HL-60 (cell line): ENCODE measurements at regions not wholly inside any gene's neighbourhood (a gene's known extent, or its start where the extent isn't known, plus 50 kb on each side); places are given as distances from the start of the nearest gene placed in this dataset.

Source experiments
- SPI1 ChIP-seq: IDR thresholded peaks from 2 replicates; pipeline ENCODE4 v1.6.1; 2012; ENCODE audit warnings: low read depth, mild to moderate bottlenecking, borderline replicate concordance
- TF ChIP-seq, protein P1 (sequence below): IDR thresholded peaks from one replicate; pipeline ENCODE4 v1.5.1; 2011; ENCODE audit warnings: low read length, control low read depth, inconsistent platforms; ENCODE audit not compliant: insufficient read depth
- TF ChIP-seq, protein P2 (sequence below): IDR thresholded peaks from 2 replicates; pipeline ENCODE4 v1.6.1; 2012; ENCODE audit warnings: low read depth; ENCODE audit not compliant: insufficient replicate concordance

DNA sequence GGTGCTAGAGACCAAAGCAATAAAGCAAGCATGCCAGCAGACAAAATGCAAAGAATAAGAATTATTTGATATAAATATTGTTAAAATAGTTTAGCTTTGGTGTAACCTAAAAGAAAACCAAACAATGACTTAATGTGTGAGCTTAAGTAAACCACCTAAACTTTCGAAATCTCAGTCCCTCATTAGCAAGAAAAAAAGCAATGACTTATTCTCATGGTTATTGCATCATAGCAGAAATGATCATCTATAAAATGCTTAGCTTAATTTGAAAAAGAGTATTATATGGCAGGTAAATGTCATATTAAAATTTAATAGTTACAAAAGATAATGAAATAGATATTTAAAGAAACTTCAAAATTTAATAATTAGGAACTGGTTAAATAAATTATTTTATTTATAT lies 1395.7 kb upstream of the EYS start:
- no peak for TF ChIP-seq SPI1
- TF ChIP-seq, protein P1, sequence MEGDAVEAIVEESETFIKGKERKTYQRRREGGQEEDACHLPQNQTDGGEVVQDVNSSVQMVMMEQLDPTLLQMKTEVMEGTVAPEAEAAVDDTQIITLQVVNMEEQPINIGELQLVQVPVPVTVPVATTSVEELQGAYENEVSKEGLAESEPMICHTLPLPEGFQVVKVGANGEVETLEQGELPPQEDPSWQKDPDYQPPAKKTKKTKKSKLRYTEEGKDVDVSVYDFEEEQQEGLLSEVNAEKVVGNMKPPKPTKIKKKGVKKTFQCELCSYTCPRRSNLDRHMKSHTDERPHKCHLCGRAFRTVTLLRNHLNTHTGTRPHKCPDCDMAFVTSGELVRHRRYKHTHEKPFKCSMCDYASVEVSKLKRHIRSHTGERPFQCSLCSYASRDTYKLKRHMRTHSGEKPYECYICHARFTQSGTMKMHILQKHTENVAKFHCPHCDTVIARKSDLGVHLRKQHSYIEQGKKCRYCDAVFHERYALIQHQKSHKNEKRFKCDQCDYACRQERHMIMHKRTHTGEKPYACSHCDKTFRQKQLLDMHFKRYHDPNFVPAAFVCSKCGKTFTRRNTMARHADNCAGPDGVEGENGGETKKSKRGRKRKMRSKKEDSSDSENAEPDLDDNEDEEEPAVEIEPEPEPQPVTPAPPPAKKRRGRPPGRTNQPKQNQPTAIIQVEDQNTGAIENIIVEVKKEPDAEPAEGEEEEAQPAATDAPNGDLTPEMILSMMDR = no peak
- TF ChIP-seq, protein P2, sequence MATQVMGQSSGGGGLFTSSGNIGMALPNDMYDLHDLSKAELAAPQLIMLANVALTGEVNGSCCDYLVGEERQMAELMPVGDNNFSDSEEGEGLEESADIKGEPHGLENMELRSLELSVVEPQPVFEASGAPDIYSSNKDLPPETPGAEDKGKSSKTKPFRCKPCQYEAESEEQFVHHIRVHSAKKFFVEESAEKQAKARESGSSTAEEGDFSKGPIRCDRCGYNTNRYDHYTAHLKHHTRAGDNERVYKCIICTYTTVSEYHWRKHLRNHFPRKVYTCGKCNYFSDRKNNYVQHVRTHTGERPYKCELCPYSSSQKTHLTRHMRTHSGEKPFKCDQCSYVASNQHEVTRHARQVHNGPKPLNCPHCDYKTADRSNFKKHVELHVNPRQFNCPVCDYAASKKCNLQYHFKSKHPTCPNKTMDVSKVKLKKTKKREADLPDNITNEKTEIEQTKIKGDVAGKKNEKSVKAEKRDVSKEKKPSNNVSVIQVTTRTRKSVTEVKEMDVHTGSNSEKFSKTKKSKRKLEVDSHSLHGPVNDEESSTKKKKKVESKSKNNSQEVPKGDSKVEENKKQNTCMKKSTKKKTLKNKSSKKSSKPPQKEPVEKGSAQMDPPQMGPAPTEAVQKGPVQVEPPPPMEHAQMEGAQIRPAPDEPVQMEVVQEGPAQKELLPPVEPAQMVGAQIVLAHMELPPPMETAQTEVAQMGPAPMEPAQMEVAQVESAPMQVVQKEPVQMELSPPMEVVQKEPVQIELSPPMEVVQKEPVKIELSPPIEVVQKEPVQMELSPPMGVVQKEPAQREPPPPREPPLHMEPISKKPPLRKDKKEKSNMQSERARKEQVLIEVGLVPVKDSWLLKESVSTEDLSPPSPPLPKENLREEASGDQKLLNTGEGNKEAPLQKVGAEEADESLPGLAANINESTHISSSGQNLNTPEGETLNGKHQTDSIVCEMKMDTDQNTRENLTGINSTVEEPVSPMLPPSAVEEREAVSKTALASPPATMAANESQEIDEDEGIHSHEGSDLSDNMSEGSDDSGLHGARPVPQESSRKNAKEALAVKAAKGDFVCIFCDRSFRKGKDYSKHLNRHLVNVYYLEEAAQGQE = no peak
